H1 (cell line): ENCODE measurements at regions not wholly inside any gene's neighbourhood (a gene's known extent, or its start where the extent isn't known, plus 50 kb on each side); places are given as distances from the start of the nearest gene placed in this dataset.

Source experiments
- CTCF ChIA-PET: fragments of 300-600 bp; sonication (Branson Sonifier 250); formaldehyde crosslinking; loops from one replicate; lab custom pipeline; 2021; ENCODE audit not compliant: partially characterized antibody; lab: Charles Lee
- POLR2A ChIA-PET: fragments of 300-600 bp; sonication (Branson Sonifier 250); formaldehyde crosslinking; loops from one replicate; lab custom pipeline; 2021; ENCODE audit warnings: inconsistent platforms; ENCODE audit not compliant: partially characterized antibody; lab: Charles Lee
- DNase-seq, 2 experiments: peaks; one replicate each; pipeline versions ENCODE4 v3.0.0 to v3.0.0-alpha.2; 2010 to 2022; ENCODE audit warnings: low spot score in 2 of 2, low read depth in 1 of 2, mixed read lengths in 1 of 2
- FAIRE-seq: peaks from 2 replicates; lab custom pipeline; 2011; peaks lifted over from hg19 to GRCh38; lab: Jason Lieb, UNC
- H2AFZ ChIP-seq: 2 replicates; pipeline ENCODE4 v1.8.1; 2012; ENCODE audit warnings: low read length, inconsistent platforms
- H2AK5ac ChIP-seq: 2 replicates; pipeline ENCODE4 v1.6.1; 2013; ENCODE audit warnings: low read depth, low read length
- H2BK120ac ChIP-seq: replicated peaks from 2 replicates; pipeline ENCODE3; 2013; ENCODE audit warnings: low read depth, low read length, inconsistent platforms
- H2BK12ac ChIP-seq: 2 replicates; pipeline ENCODE4 v1.6.1; 2013; ENCODE audit warnings: low read depth, low read length
- H2BK15ac ChIP-seq: 2 replicates; pipeline ENCODE4 v1.6.1; 2013; ENCODE audit warnings: low read length
- H2BK20ac ChIP-seq: 2 replicates; pipeline ENCODE4 v1.6.1; 2013; ENCODE audit warnings: low read length
- H2BK5ac ChIP-seq: 2 replicates; pipeline ENCODE4 v1.6.1; 2013; ENCODE audit warnings: low read depth, low read length
- H3K14ac ChIP-seq: 2 replicates; pipeline ENCODE4 v1.6.1; 2013; ENCODE audit warnings: inconsistent platforms; ENCODE audit not compliant: insufficient read length
- H3K18ac ChIP-seq: 2 replicates; pipeline ENCODE4 v1.6.1; 2013; ENCODE audit warnings: low read length; ENCODE audit errors: extremely low read depth
- H3K23ac ChIP-seq: 2 replicates; pipeline ENCODE4 v1.6.1; 2013; ENCODE audit warnings: inconsistent platforms; ENCODE audit not compliant: insufficient read length
- H3K23me2 ChIP-seq: 2 replicates; pipeline ENCODE4 v1.6.1; 2013; ENCODE audit warnings: low read depth, low read length
- H3K27ac ChIP-seq: 2 replicates; pipeline ENCODE4 v1.6.1; 2011; ENCODE audit warnings: low read depth, low read length, inconsistent platforms
- H3K27me3 ChIP-seq, 4 experiments: replicated peaks in 1 of 4; 1 replicate in 1 of 4; 2 replicates in 3 of 4; pipeline versions ENCODE4 v1.6.1 to v1.8.1; 2011 to 2013; ENCODE audit warnings: low read length in 3 of 4, mild to moderate bottlenecking in 3 of 4, inconsistent platforms in 2 of 4, mixed read lengths in 2 of 4, moderate library complexity in 1 of 4; ENCODE audit not compliant: control insufficient read depth in 3 of 4, insufficient read depth in 3 of 4; ENCODE audit errors: extremely low read depth in 1 of 4
- H3K36me3 ChIP-seq, 4 experiments: 2 replicates each; pipeline versions ENCODE4 v1.6.1 to v1.8.1; 2011 to 2013; ENCODE audit warnings: mild to moderate bottlenecking in 4 of 4, low read length in 3 of 4, moderate library complexity in 2 of 4, control low read depth in 1 of 4, inconsistent platforms in 1 of 4; ENCODE audit not compliant: insufficient read depth in 4 of 4, control insufficient read depth in 2 of 4
- H3K4ac ChIP-seq: replicated peaks from 2 replicates; pipeline ENCODE3; 2013; ENCODE audit warnings: low read length, low read depth, mixed read lengths, inconsistent platforms; ENCODE audit not compliant: insufficient read length
- H3K4me1 ChIP-seq, 4 experiments: replicated peaks in 1 of 4; 1 replicate in 1 of 4; 2 replicates in 3 of 4; pipeline versions ENCODE4 v1.6.1 to v1.8.1; 2011 to 2013; ENCODE audit warnings: low read length in 3 of 4, inconsistent platforms in 2 of 4, mixed read lengths in 1 of 4; ENCODE audit not compliant: insufficient read depth in 4 of 4, control insufficient read depth in 3 of 4
- H3K4me2 ChIP-seq, 2 experiments: 2 replicates each; pipeline versions ENCODE4 v1.6.1 to v1.8.1; 2011 to 2013; ENCODE audit warnings: low read depth in 2 of 2, low read length in 2 of 2, control low read depth in 1 of 2, inconsistent platforms in 1 of 2, mild to moderate bottlenecking in 1 of 2; ENCODE audit not compliant: insufficient read depth in 1 of 2
- H3K4me3 ChIP-seq, 4 experiments: fragments of 200-600, 300-600 bp in 1 of 4; sonication (generic), shearing (Covaris generic), sonication (Bioruptor Twin) in 1 of 4; 2 replicates each; pipeline versions ENCODE4 v1.5.1 to v1.8.1; 2011 to 2016; ENCODE audit warnings: low read length in 4 of 4, low read depth in 3 of 4, control low read depth in 2 of 4, inconsistent platforms in 2 of 4, mild to moderate bottlenecking in 2 of 4, mixed read lengths in 1 of 4, moderate library complexity in 1 of 4; ENCODE audit not compliant: insufficient read depth in 2 of 4; ENCODE audit errors: extremely low read depth in 1 of 4
- H3K56ac ChIP-seq: replicated peaks from 2 replicates; pipeline ENCODE3; 2013; ENCODE audit warnings: low read depth, mild to moderate bottlenecking, mixed read lengths, low read length, inconsistent platforms; ENCODE audit not compliant: insufficient read length
- H3K79me1 ChIP-seq: 2 replicates; pipeline ENCODE4 v1.6.1; 2013; ENCODE audit warnings: low read depth, low read length, control low read depth
- H3K79me2 ChIP-seq, 2 experiments: 2 replicates each; pipeline versions ENCODE4 v1.6.1 to v1.8.1; 2012 to 2013; ENCODE audit warnings: low read length in 2 of 2, mild to moderate bottlenecking in 2 of 2, inconsistent platforms in 1 of 2; ENCODE audit not compliant: insufficient read depth in 2 of 2, control insufficient read depth in 1 of 2
- H3K9ac ChIP-seq, 4 experiments: replicated peaks in 1 of 4; 1 replicate in 1 of 4; 2 replicates in 3 of 4; pipeline versions ENCODE4 v1.6.1 to v1.8.1; 2011 to 2013; ENCODE audit warnings: low read depth in 3 of 4, low read length in 3 of 4, control low read depth in 2 of 4, mild to moderate bottlenecking in 2 of 4, moderate library complexity in 2 of 4, inconsistent platforms in 1 of 4; ENCODE audit errors: extremely low read depth in 1 of 4
- H3K9me3 ChIP-seq, 2 experiments: 2 replicates each; pipeline versions ENCODE4 v1.6.1 to v1.8.1; 2012 to 2013; ENCODE audit warnings: mild to moderate bottlenecking in 2 of 2, moderate library complexity in 2 of 2, control low read depth in 1 of 2, inconsistent platforms in 1 of 2, low read depth in 1 of 2, low read length in 1 of 2, mixed read lengths in 1 of 2; ENCODE audit not compliant: insufficient read depth in 2 of 2
- H4K20me1 ChIP-seq, 2 experiments: replicated peaks in 1 of 2; 2 replicates each; pipeline versions ENCODE3 to v1.8.1; 2011 to 2013; ENCODE audit warnings: inconsistent platforms in 2 of 2, low read length in 2 of 2, mild to moderate bottlenecking in 1 of 2; ENCODE audit not compliant: insufficient read depth in 2 of 2, control insufficient read depth in 1 of 2
- H4K5ac ChIP-seq: 2 replicates; pipeline ENCODE4 v1.6.1; 2013; ENCODE audit warnings: low read length, low read depth, mixed read lengths, inconsistent platforms; ENCODE audit not compliant: insufficient read length
- H4K8ac ChIP-seq: 2 replicates; pipeline ENCODE4 v1.8.0; 2013; ENCODE audit warnings: mild to moderate bottlenecking, moderate library complexity, low read length, inconsistent platforms; ENCODE audit not compliant: insufficient read depth; ENCODE audit errors: extremely low read depth
- H4K91ac ChIP-seq: replicated peaks from 2 replicates; pipeline ENCODE3; 2013; ENCODE audit warnings: low read length, mixed read lengths, inconsistent platforms; ENCODE audit not compliant: insufficient read length
- EGR1 ChIP-seq: IDR thresholded peaks from 2 replicates; pipeline ENCODE4 v1.6.1; 2011; ENCODE audit warnings: low read depth, low read length, borderline replicate concordance
- GTF2F1 ChIP-seq: IDR thresholded peaks from 2 replicates; pipeline ENCODE4 v1.6.1; 2012; ENCODE audit warnings: low read depth, low read length, improper control_type of control experiment, borderline replicate concordance
- SIN3A ChIP-seq, 2 experiments: IDR thresholded peaks in 1 of 2; conservative IDR thresholded peaks in 1 of 2; 2 replicates each; pipeline ENCODE4 v1.6.1; 2011 to 2012; ENCODE audit warnings: low read length in 2 of 2, improper control_type of control experiment in 1 of 2, low read depth in 1 of 2, mild to moderate bottlenecking in 1 of 2
- SIX5 ChIP-seq: IDR thresholded peaks from 2 replicates; pipeline ENCODE4 v1.6.1; 2011; ENCODE audit warnings: mild to moderate bottlenecking, low read depth, low read length
- SRF ChIP-seq: IDR thresholded peaks from 2 replicates; pipeline ENCODE4 v1.6.1; 2011; ENCODE audit warnings: mild to moderate bottlenecking, low read depth, low read length, moderate library complexity
- WGBS, 2 experiments: shearing (Covaris generic) in 1 of 2; methylation state at CpG; one replicate each; pipeline versions ENCODE4 v1.1.6 to v1.1.7; 2013 to 2015; ENCODE audit warnings: low lambda C conversion rate in 2 of 2, mixed read lengths in 2 of 2, inconsistent platforms in 1 of 2, low coverage in 1 of 2, missing lambda C conversion rate in 1 of 2; ENCODE audit not compliant: insufficient replicate concordance in 2 of 2, insufficient coverage in 1 of 2, insufficient read length in 1 of 2; ENCODE audit errors: extremely low coverage in 1 of 2, missing lambda C conversion rate in 1 of 2; 5-methylcytosine and 5-hydroxymethylcytosine counted together

- no peaks in the 10 kb centered on the region for H3K79me2 ChIP-seq
- no peak overlapping the region for H2BK20ac ChIP-seq
- no peak overlapping the region for H3K27ac ChIP-seq
- no peak overlapping the region for H2BK12ac ChIP-seq
- H3K36me3 ChIP-seq = no peaks in the 10 kb centered on the region
- no peak overlapping the region for H3K56ac ChIP-seq
- no peak overlapping the region for H2AFZ ChIP-seq
- H3K23ac ChIP-seq = no peak overlapping the region
- no peak overlapping the region for H4K91ac ChIP-seq
- no peaks in the 10 kb centered on the region for H3K79me1 ChIP-seq
- POLR2A ChIA-PET = no interaction called here
- no peak overlapping the region for H2BK120ac ChIP-seq
- H3K23me2 ChIP-seq = no peaks in the 10 kb centered on the region
- no peak overlapping the region for H3K9ac ChIP-seq
- H4K20me1 ChIP-seq = no peaks in the 10 kb centered on the region
- no peaks in the 10 kb centered on the region for H3K9me3 ChIP-seq
- no peak overlapping the region for H3K18ac ChIP-seq
- no peak overlapping the region for H3K4me3 ChIP-seq
- no peaks in the 10 kb centered on the region for H3K27me3 ChIP-seq
- no peak overlapping the region for H4K8ac ChIP-seq
- 83% methylated on average over 4 of the region's 4 CpGs; no CpG with 5 or more reads in 1 of the 2 experiments for WGBS, 2 experiments
- H3K4me2 ChIP-seq = no peak overlapping the region
- FAIRE-seq (no peak), DNase-seq (no peak)
- H4K5ac ChIP-seq = no peak overlapping the region
- H3K4me1 ChIP-seq = no peaks in the 10 kb centered on the region
- no peak overlapping the region for H2AK5ac ChIP-seq
- CTCF ChIA-PET = no interaction called here
- no peak for TF ChIP-seq SIX5
- TF ChIP-seq SRF = peak; percentile 48; the same call in 1 of the 2 replicates
- no peak for TF ChIP-seq GTF2F1
- TF ChIP-seq SIN3A (conservative IDR thresholded peaks at IDR 0.05 in 1 of 2, IDR thresholded peaks at IDR 0.05 in 1 of 2; ENCODE audit: low read depth in 1 of 2, low read length in 2 of 2) = no peak
- no peak for TF ChIP-seq EGR1
- H3K14ac ChIP-seq = no peak overlapping the region
- no peak overlapping the region for H2BK15ac ChIP-seq
- H3K4ac ChIP-seq = no peak overlapping the region
- no peak overlapping the region for H2BK5ac ChIP-seq
These were observed 248.5 kb downstream of the HAO1 start for GRCh38 chr20:7691647-7692269.
